ENCODE measurements at regions not wholly inside any gene's neighbourhood (a gene's known extent, or its start where the extent isn't known, plus 50 kb on each side); places are given as distances from the start of the nearest gene placed in this dataset.

DNA sequence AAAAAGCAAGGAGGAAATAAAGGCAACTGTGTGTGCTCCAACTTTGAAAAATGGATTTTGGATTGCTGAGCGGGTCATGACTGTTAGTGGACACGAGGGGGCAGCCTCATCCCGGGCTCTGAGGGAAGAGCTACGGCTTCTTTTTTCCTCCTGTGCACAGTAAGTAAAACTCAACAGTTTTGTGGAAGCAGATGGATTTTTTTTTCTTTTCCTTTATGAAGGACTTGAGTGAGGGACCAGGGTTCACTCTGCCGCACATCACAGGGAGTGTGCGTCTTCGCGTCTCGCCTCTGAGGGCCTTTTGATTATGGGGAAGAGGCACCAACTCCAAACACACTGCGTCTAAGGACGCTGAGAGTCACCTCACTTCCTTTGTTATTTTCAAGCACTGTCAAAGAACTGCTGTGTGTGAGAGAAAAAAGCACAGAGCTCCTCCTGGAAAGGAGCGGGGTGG is 80.3 kb upstream of the GOT2 start:
- H3K4me3 ChIP-seq (ENCODE audit: low read depth, poor library complexity, severe bottlenecking), result no peak overlapping the region
- no peak for TF ChIP-seq POLR2A (IDR thresholded peaks at IDR 0.05)
- TF ChIP-seq, protein P1, sequence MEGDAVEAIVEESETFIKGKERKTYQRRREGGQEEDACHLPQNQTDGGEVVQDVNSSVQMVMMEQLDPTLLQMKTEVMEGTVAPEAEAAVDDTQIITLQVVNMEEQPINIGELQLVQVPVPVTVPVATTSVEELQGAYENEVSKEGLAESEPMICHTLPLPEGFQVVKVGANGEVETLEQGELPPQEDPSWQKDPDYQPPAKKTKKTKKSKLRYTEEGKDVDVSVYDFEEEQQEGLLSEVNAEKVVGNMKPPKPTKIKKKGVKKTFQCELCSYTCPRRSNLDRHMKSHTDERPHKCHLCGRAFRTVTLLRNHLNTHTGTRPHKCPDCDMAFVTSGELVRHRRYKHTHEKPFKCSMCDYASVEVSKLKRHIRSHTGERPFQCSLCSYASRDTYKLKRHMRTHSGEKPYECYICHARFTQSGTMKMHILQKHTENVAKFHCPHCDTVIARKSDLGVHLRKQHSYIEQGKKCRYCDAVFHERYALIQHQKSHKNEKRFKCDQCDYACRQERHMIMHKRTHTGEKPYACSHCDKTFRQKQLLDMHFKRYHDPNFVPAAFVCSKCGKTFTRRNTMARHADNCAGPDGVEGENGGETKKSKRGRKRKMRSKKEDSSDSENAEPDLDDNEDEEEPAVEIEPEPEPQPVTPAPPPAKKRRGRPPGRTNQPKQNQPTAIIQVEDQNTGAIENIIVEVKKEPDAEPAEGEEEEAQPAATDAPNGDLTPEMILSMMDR (IDR thresholded peaks at IDR 0.05), result peak in 1 of 3 donors; percentile 34
- peak in 1 of 2 donors; percentile 22 for DNase-seq (ENCODE audit: low spot score in 2 of 2)
- intact Hi-C loops (cut with DNase I; ENCODE audit: low total_unique reads), result no loop called here
- 1 to 2% methylated on average over 12 of the region's 12 CpGs for WGBS, 2 donors

DNA sequence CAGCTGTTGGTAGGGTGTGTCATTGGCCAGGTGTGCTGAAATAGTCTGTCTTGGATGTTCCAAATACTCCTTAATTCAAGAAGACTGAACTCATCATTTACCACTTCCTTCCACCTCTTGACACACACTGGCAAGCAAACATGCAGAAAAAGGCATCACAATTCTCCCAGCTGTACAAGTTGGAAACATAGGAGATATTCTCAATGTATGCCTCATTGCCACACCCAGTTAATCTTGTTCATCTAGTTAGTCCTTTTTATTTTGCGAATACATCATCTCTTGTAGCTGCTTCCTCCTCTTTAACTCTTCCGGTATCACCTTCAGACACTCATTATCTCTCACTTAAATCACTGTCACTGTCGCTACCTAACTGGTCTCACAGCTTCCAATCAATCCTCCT is 75.1 kb upstream of the GOT2 start:
- intact Hi-C loops (cut with DNase I; ENCODE audit: low total_unique reads), result no loop called here
- 39 to 49% methylated on average over 3 of the region's 3 CpGs for WGBS, 2 donors
- H3K4me3 ChIP-seq (ENCODE audit: low read depth, poor library complexity, severe bottlenecking), result no peak overlapping the region
- no peak for TF ChIP-seq POLR2A (IDR thresholded peaks at IDR 0.05)
- TF ChIP-seq, protein P1 (IDR thresholded peaks at IDR 0.05), result no peak
- no peak for DNase-seq (ENCODE audit: low spot score in 2 of 2)

DNA sequence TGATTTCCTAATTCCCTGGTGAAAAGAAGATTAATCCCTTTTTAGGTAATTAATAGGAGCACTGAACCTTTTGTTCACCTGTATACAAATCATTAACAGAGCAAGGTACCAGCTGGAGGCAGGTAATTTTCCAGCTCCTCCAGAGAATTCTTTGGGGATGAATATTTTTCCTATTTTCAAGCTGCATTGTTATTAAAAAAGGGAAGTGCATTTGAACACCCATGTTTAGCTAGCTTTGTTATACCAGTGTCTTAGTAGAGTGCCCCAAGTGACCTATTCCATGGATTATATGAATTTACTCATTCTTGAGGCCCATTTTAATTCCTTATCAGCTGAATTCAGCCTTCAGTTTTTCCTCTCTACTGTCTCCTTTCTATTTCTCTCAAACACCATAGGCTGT is 73.2 kb upstream of the GOT2 start:
- no peak for TF ChIP-seq POLR2A (IDR thresholded peaks at IDR 0.05)
- TF ChIP-seq, protein P1 (IDR thresholded peaks at IDR 0.05), result no peak
- DNase-seq (ENCODE audit: low spot score in 2 of 2), result no peak
- H3K4me3 ChIP-seq (ENCODE audit: low read depth, poor library complexity, severe bottlenecking), result no peak overlapping the region
- intact Hi-C loops (cut with DNase I; ENCODE audit: low total_unique reads), result no loop called here

DNA sequence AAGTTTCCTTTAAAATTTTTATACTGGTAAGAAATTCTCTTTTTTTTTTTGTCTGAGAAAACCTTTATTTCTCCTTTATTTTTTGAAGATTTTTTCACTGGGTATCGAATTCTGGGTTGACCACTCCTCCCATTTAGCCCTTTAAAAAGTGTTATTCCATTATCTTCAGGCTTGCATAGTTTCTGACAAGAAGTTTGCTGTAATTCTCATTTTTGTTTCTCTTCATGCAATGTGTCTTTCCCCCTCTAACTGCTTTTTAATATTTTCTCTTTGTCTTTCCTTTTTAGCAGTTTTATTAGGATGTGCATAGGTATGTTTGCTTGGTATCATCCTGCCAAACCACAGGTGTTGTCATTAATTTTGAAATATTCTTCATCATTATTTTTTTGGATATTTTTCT is 67.7 kb upstream of the GOT2 start:
- WGBS, 2 donors, result 53 to 78% methylated on average over 1 of the region's 1 CpG
- no peak overlapping the region for H3K4me3 ChIP-seq (ENCODE audit: low read depth, poor library complexity, severe bottlenecking)
- DNase-seq (ENCODE audit: low spot score in 2 of 2), result no peak
- no peak for TF ChIP-seq POLR2A (IDR thresholded peaks at IDR 0.05)
- TF ChIP-seq, protein P1 (IDR thresholded peaks at IDR 0.05), result no peak
- intact Hi-C loops (cut with DNase I; ENCODE audit: low total_unique reads), result no loop called here

DNA sequence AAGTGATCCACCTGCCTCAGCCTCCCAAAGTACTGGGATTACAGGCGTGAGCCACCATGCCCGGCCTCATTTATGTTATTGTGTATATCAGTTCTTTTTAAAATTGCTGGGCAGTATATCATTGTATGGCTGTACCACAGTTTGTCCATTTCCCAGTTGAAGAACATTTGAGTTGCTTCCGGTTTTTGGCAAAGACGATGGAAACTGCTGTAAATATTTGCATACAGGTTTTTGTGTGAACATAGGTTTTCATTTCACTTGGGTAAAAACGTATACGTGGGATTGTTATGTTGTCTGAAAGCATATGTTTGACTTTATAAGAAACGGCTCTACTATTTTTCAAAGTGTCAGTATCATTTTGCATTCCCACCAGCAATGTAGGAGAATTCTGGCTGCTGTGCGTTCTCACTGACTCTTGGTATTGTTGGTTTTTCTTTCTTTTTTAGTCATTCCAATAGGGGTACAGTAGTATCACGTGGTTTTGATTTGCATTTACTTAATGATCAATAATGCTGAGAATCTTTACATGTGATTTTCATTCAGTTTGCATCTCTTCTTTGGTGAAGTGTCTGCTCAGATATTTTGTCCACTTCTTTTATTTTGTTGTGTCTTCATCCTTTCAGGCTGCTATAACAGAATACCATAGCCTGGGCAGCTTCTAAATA is 63.2 kb upstream of the GOT2 start:
- intact Hi-C loops (cut with DNase I; ENCODE audit: low total_unique reads), result no loop called here

More for the DNA sequence above, 63.2 kb upstream of the GOT2 start:
- no peak for DNase-seq (ENCODE audit: low spot score in 2 of 2)
- no peak overlapping the region for H3K4me3 ChIP-seq (ENCODE audit: low read depth, poor library complexity, severe bottlenecking)
- WGBS, 2 donors, result 81 to 82% methylated on average over 9 of the region's 9 CpGs
- no peak for TF ChIP-seq POLR2A (IDR thresholded peaks at IDR 0.05)
- TF ChIP-seq, protein P1 (IDR thresholded peaks at IDR 0.05), result no peak

Measured in lower leg skin (tissue), 4 donors.